ENCODE measurements at regions not wholly inside any gene's neighbourhood (a gene's known extent, or its start where the extent isn't known, plus 50 kb on each side); places are given as distances from the start of the nearest gene placed in this dataset.
"Not testable (repeated sequence)": the region's sequence is repeated elsewhere in the genome, so short reads cannot be mapped to it uniquely, and the experiment has no call there.

DNA sequence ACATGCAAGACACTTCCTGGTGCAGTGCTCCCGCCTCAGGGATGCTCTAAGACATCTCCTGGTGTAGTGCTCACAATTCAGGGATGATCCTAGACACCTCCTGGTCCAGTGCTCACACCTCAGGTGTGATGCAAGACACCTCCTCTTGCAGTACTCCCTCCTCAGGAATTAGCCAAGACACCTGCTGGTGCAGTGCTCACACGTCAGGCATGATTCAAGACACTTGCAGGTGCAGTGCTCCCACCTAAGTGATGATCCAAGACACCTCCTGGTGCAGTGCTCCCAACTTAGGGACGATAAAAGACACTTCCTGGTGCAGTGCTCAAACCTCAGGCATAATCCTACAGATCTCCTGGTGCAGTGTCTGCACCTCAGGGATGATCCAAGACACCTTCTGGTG is 117.0 kb downstream of the ASB1 start:
- not testable (repeated sequence) for H3K4me3 ChIP-seq (ENCODE audit: insufficient read depth, low read depth, low read length); H3K36me3 ChIP-seq (replicated peaks; ENCODE audit: control insufficient read depth, insufficient read depth, low read length); DNase-seq; H3K27me3 ChIP-seq (ENCODE audit: control insufficient read depth, insufficient read depth, low read length)

- Histone ChIP-seq H3K4me3 (ENCODE audit: insufficient read depth, low read depth, low read length) (no peak overlapping the region), H3K36me3 (replicated peaks; ENCODE audit: control insufficient read depth, insufficient read depth, low read length) (no peaks in the 10 kb centered on the region), H3K27me3 (ENCODE audit: control insufficient read depth, insufficient read depth, low read length) (no peaks in the 10 kb centered on the region)
- no peak for DNase-seq
These were observed 122.3 kb downstream of the ASB1 start for GRCh38 chr2:238548902-238549462.

DNA sequence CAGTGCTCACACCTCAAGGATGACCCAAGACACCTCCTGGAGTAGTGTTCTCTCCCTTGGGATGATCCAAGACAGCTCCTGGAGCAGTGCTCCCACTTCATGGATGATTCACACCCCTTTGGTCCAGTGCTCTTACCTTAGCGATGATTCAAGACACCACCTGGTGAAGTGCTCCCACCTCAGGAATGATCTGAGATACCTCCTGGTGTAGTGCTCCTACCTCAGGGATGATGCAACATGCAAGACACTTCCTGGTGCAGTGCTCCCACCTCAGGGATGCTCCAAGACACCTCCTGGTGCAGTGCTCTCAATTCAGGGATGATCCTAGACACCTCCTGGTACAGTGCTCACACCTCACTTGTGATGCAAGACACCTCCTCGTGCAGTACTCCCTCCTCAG is 123.1 kb downstream of the ASB1 start:
- Histone ChIP-seq H3K4me3 (ENCODE audit: insufficient read depth, low read depth, low read length) (no peak overlapping the region), H3K27me3 (ENCODE audit: control insufficient read depth, insufficient read depth, low read length) (no peaks in the 10 kb centered on the region), H3K36me3 (replicated peaks; ENCODE audit: control insufficient read depth, insufficient read depth, low read length) (no peaks in the 10 kb centered on the region)
- DNase-seq = no peak

DNA sequence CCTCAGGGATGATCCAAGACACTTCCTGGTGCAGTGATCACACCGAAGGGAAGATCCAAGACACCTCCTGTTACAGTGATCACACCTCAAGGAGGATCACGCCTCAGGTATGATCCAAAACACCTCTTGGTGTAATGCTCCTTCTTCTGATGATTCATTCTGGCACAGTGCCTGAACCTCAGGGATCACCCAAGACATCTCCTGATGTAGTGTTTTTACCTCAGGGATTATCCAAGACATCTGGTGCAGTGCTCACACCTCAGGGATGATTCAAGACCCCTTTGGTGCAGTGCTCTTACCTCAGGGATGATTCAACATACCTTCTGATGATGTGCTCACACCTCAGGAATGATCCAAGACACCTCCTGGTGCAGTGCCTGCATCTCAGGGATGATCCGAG is 124.4 kb downstream of the ASB1 start:
- H3K27me3 ChIP-seq (ENCODE audit: control insufficient read depth, insufficient read depth, low read length) = no peaks in the 10 kb centered on the region
- no peaks in the 10 kb centered on the region for H3K36me3 ChIP-seq (replicated peaks; ENCODE audit: control insufficient read depth, insufficient read depth, low read length)
- no peak overlapping the region for H3K4me3 ChIP-seq (ENCODE audit: insufficient read depth, low read depth, low read length)
- DNase-seq = no peak

- Histone ChIP-seq H3K27me3 (ENCODE audit: control insufficient read depth, insufficient read depth, low read length) (no peaks in the 10 kb centered on the region), H3K36me3 (replicated peaks; ENCODE audit: control insufficient read depth, insufficient read depth, low read length) (no peaks in the 10 kb centered on the region), H3K4me3 (ENCODE audit: insufficient read depth, low read depth, low read length) (no peak overlapping the region)
- no peak for DNase-seq
These were observed 125.5 kb downstream of the ASB1 start for GRCh38 chr2:238552226-238552625.

GRCh38 chr2:238553159-238553558 is 126.4 kb downstream of the ASB1 start:
- H3K27me3 ChIP-seq (ENCODE audit: control insufficient read depth, insufficient read depth, low read length) = no peaks in the 10 kb centered on the region
- no peak for DNase-seq
- H3K36me3 ChIP-seq (replicated peaks; ENCODE audit: control insufficient read depth, insufficient read depth, low read length) = no peaks in the 10 kb centered on the region

GRCh38 chr2:238554468-238555315 is 128.0 kb downstream of the ASB1 start:
- H3K27me3 ChIP-seq (ENCODE audit: control insufficient read depth, insufficient read depth, low read length) = no peaks in the 10 kb centered on the region
- peak; percentile 87 for DNase-seq
- no peaks in the 10 kb centered on the region for H3K36me3 ChIP-seq (replicated peaks; ENCODE audit: control insufficient read depth, insufficient read depth, low read length)
- no peak overlapping the region for H3K4me3 ChIP-seq (ENCODE audit: insufficient read depth, low read depth, low read length)

More at GRCh38 chr2:238553159-238553558, 126.4 kb downstream of the ASB1 start:
- H3K4me3 ChIP-seq (ENCODE audit: insufficient read depth, low read depth, low read length) = no peak overlapping the region

DNA sequence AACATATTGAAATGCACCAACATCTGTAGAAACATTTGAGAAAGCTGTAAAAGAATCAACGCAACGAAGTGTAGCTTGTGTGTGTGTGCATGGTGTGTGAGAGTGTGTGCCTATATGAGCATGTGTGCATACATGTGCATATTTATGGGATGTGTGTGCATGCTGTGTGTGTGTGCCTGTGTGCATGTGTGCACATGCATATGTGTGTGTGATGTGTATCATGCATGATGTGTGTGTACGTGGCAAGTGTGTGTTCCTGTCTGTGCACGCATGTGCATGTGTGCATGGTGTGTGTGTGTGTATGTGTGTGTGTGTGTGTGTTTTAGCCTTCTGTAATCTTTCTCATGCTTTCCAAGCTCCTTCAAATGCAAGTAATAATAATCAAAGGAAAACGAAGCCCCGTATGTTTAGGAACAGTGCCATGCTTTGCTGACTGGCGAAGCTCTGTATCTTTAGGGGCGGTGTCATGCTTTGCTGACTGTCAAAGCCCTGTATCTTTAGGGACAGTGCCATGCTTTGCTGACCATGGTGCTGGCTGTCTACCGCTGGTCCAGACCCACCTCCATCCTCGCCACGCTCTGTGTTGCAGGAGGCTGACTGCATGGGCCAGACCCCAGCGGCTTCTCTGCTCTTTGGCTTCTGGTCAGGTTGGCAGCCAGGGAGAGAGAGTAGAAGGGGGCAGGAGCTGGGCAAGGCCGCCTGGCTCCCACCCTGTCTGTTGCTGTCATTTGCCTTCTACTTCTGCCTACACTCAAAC is 129.2 kb downstream of the ASB1 start:
- H3K4me3 ChIP-seq (ENCODE audit: insufficient read depth, low read depth, low read length) = no peak overlapping the region
- H3K27me3 ChIP-seq (ENCODE audit: control insufficient read depth, insufficient read depth, low read length) = no peaks in the 10 kb centered on the region
- DNase-seq = no peak
- H3K36me3 ChIP-seq (replicated peaks; ENCODE audit: control insufficient read depth, insufficient read depth, low read length) = no peaks in the 10 kb centered on the region

GRCh38 chr2:238557431-238557830 is 130.7 kb downstream of the ASB1 start:
- DNase-seq = no peak
- no peaks in the 10 kb centered on the region for H3K27me3 ChIP-seq (ENCODE audit: control insufficient read depth, insufficient read depth, low read length)
- H3K4me3 ChIP-seq (ENCODE audit: insufficient read depth, low read depth, low read length) = no peak overlapping the region
- no peaks in the 10 kb centered on the region for H3K36me3 ChIP-seq (replicated peaks; ENCODE audit: control insufficient read depth, insufficient read depth, low read length)

GRCh38 chr2:238557936-238558335 is 131.2 kb downstream of the ASB1 start:
- H3K4me3 ChIP-seq (ENCODE audit: insufficient read depth, low read depth, low read length) = no peak overlapping the region
- no peak for DNase-seq

GRCh38 chr2:238558456-238559099 is 131.9 kb downstream of the ASB1 start:
- peak; percentile 44 for DNase-seq
- Histone ChIP-seq H3K27me3 (ENCODE audit: control insufficient read depth, insufficient read depth, low read length) (no peaks in the 10 kb centered on the region), H3K36me3 (replicated peaks; ENCODE audit: control insufficient read depth, insufficient read depth, low read length) (no peaks in the 10 kb centered on the region), H3K4me3 (ENCODE audit: insufficient read depth, low read depth, low read length) (no peak overlapping the region)

More at GRCh38 chr2:238557936-238558335, 131.2 kb downstream of the ASB1 start:
- no peaks in the 10 kb centered on the region for H3K36me3 ChIP-seq (replicated peaks; ENCODE audit: control insufficient read depth, insufficient read depth, low read length)
- no peaks in the 10 kb centered on the region for H3K27me3 ChIP-seq (ENCODE audit: control insufficient read depth, insufficient read depth, low read length)

DNA sequence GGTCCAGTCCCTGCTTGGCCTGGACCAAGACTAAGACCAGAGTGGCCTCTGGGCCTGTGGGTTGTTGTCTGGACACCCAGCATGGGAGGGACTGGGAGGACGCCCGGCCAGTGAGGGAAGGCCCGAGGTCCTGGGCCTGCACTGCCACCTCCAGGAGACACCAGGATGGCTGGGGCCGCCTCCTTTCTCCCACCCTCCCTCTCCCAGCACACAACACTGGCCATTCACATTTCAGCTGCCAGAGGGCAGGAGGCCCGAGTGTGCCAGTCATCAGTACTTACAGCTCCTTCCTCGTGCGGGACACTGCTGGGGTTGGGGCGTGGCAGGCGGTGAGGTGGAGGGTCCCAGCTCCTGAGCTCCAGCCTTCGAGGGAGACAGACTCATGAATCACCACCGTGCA is 133.5 kb downstream of the ASB1 start:
- no peaks in the 10 kb centered on the region for H3K36me3 ChIP-seq (replicated peaks; ENCODE audit: control insufficient read depth, insufficient read depth, low read length)
- H3K4me3 ChIP-seq (ENCODE audit: insufficient read depth, low read depth, low read length) = no peak overlapping the region
- no peaks in the 10 kb centered on the region for H3K27me3 ChIP-seq (ENCODE audit: control insufficient read depth, insufficient read depth, low read length)
- peak; percentile 90 for DNase-seq

- DNase-seq = no peak
- no peaks in the 10 kb centered on the region for H3K27me3 ChIP-seq (ENCODE audit: control insufficient read depth, insufficient read depth, low read length)
- no peak overlapping the region for H3K4me3 ChIP-seq (ENCODE audit: insufficient read depth, low read depth, low read length)
- no peaks in the 10 kb centered on the region for H3K36me3 ChIP-seq (replicated peaks; ENCODE audit: control insufficient read depth, insufficient read depth, low read length)
These were observed 134.5 kb downstream of the ASB1 start for GRCh38 chr2:238561230-238561629.

DNA sequence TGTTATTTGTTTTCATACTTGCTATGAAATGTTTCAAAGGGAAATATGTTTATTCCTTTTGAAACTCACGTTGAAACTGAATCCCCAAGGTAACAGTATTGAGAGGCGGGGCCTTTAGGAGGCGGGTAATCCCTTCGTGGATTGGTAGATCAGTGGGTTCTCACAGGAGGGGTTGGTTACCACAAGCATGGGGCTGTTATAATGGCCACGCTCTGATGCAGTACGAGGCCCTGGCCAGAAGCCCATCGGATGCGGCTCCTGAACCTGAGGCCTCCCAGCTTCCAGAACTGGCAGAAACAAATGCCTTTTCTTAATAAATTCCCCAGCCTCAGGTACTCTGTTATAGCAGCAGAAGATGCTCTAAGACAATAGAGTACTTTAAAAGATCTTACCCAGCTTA is 135.7 kb downstream of the ASB1 start:
- Histone ChIP-seq H3K27me3 (ENCODE audit: control insufficient read depth, insufficient read depth, low read length) (no peaks in the 10 kb centered on the region), H3K36me3 (replicated peaks; ENCODE audit: control insufficient read depth, insufficient read depth, low read length) (no peaks in the 10 kb centered on the region), H3K4me3 (ENCODE audit: insufficient read depth, low read depth, low read length) (no peak overlapping the region)
- peak; percentile 53 for DNase-seq
